GM12873 (cell line): ENCODE measurements at regions not wholly inside any gene's neighbourhood (a gene's known extent, or its start where the extent isn't known, plus 50 kb on each side); places are given as distances from the start of the nearest gene placed in this dataset.
A peak's percentile ranks its signal among the peaks of the same experiment; 100 is the strongest.

Experiments
- TF ChIP-seq, protein P1 (sequence below): IDR thresholded peaks from 2 replicates; pipeline ENCODE4 v1.5.1; 2012; ENCODE audit warnings: low read depth, mild to moderate bottlenecking, moderate library complexity, low read length, control low read depth; ENCODE audit not compliant: insufficient read depth; ENCODE audit errors: missing control alignments

- TF ChIP-seq, protein P1, sequence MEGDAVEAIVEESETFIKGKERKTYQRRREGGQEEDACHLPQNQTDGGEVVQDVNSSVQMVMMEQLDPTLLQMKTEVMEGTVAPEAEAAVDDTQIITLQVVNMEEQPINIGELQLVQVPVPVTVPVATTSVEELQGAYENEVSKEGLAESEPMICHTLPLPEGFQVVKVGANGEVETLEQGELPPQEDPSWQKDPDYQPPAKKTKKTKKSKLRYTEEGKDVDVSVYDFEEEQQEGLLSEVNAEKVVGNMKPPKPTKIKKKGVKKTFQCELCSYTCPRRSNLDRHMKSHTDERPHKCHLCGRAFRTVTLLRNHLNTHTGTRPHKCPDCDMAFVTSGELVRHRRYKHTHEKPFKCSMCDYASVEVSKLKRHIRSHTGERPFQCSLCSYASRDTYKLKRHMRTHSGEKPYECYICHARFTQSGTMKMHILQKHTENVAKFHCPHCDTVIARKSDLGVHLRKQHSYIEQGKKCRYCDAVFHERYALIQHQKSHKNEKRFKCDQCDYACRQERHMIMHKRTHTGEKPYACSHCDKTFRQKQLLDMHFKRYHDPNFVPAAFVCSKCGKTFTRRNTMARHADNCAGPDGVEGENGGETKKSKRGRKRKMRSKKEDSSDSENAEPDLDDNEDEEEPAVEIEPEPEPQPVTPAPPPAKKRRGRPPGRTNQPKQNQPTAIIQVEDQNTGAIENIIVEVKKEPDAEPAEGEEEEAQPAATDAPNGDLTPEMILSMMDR, result no peak
Measured at GRCh38 chr6:90703336-90703735, 116.5 kb upstream of the MAP3K7 start.

DNA sequence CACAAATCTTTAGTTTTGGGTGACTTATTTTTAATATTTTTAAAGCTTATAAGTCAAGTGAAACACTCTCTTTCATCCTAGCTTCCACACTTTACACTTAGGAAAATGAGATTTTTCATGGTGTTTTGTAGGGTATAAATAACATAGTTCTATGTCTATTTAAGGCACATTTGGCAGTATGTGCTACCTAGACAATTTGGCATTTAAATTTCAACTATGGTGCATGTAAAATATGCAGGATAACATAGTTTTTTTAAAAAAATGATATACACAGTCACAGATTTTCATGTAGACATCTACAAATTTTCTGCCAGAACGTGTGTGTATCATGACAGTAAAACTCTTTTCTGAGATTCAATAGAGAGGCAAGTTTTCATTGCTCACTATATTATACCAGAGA is 115.1 kb upstream of the MAP3K7 start:
- TF ChIP-seq, protein P1, result no peak

- TF ChIP-seq, protein P1, result no peak
Measured at GRCh38 chr6:90701146-90701781, 114.4 kb upstream of the MAP3K7 start.

DNA sequence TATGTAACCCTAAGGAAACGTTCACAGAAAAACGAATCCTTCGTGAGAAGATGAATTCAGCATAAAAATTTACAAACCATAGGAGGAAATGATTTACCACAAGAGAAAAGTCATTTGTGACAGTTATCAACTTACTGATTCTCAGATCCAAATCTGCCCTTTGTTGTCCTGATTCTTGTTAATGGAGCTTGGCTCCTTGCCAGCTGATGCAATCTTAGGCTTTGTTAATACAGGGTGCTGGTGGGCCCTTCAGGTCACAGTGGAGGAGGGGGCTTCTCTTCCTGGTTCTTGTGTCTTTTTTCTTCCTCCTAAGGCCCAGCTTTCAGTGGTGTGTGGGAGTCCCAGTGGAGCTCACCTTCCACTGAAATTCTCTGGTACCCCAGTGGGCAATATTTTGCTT is 108.4 kb upstream of the MAP3K7 start:
- TF ChIP-seq, protein P1, result no peak

- TF ChIP-seq, protein P1, result no peak
Measured at GRCh38 chr6:90694802-90695201, 107.9 kb upstream of the MAP3K7 start.

DNA sequence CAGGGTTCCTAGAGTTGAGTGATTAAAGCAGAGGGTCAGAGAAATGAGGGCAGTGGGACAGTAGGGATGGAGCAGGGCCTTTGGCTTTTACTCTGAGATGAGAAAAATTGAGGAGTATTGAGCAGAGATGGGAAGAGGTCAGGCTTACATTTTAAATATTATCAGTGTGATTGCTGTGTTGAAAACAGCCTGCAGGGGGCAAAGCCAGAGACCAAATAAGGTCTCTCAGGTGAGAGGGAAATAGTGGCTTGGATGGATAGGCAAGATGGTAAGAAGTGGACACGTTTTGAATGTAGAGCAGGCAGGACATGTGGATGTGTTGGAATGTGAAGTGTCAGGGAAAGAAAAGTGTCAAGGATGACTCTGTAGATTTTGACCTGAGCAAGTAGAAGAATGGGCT is 105.0 kb upstream of the MAP3K7 start:
- TF ChIP-seq, protein P1, result peak; percentile 39

DNA sequence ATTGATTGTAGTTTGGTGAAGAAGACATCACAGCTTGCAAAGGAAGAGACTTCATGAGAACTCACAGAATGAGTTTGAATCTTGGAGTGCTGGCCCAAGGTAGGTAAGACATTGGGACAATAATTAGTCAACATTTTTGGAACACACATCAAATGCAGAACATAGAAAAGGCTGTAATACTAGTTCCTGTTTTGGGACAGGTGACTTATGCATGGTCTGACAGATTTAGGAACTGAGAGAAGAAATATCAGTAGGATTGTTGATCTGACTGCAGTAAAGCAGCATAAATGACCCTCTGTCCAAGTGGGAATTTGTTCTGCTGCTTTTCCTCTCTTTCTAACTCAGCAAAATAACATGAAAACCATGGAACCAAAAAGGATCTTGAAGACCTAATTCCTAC is 102.3 kb upstream of the MAP3K7 start:
- TF ChIP-seq, protein P1, result no peak
